ENCODE measurements at regions not wholly inside any gene's neighbourhood (a gene's known extent, or its start where the extent isn't known, plus 50 kb on each side); places are given as distances from the start of the nearest gene placed in this dataset.
"Not testable (repeated sequence)": the region's sequence is repeated elsewhere in the genome, so short reads cannot be mapped to it uniquely, and the experiment has no call there.

DNA sequence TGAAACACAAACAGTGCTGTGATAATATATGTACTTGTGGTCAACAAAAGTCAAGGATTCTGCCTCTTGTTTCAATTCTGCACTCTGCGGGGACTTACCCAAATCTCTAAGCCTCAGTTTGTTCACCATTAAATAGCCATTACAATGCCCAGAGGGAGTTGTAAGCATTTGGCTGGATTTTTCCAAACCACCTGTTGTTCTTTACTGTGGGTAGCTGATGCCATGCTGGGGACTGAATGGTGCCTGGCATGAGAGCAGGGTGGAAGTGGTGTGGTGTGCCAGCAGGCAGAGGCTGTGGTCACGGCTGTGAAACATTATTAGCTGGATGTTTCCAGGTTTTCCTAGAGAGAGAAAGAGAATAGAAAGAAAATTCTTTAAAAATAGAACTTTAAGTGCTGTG is 60.7 kb upstream of the PAK3 start:
- DNase-seq, result no peak
- ATAC-seq, result no peak
- 78 to 85% methylated on average over 2 of the region's 2 CpGs for WGBS, 2 donors
- peaks cover 0 to 79% (median 0%) of the 10 kb centered on the region in 7 donors for H3K27me3 ChIP-seq
- TF ChIP-seq, protein P1, sequence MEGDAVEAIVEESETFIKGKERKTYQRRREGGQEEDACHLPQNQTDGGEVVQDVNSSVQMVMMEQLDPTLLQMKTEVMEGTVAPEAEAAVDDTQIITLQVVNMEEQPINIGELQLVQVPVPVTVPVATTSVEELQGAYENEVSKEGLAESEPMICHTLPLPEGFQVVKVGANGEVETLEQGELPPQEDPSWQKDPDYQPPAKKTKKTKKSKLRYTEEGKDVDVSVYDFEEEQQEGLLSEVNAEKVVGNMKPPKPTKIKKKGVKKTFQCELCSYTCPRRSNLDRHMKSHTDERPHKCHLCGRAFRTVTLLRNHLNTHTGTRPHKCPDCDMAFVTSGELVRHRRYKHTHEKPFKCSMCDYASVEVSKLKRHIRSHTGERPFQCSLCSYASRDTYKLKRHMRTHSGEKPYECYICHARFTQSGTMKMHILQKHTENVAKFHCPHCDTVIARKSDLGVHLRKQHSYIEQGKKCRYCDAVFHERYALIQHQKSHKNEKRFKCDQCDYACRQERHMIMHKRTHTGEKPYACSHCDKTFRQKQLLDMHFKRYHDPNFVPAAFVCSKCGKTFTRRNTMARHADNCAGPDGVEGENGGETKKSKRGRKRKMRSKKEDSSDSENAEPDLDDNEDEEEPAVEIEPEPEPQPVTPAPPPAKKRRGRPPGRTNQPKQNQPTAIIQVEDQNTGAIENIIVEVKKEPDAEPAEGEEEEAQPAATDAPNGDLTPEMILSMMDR (IDR thresholded peaks at IDR 0.05), result no peak
- peaks cover 0 to under 1% (median 0%) of the 10 kb centered on the region in 9 donors for H3K4me1 ChIP-seq
- intact Hi-C loops (cut with DNase I), result no loop called here
- no peaks in the 10 kb centered on the region for H3K36me3 ChIP-seq
- no peaks in the 10 kb centered on the region for H3K9me3 ChIP-seq
- H3K4me3 ChIP-seq, result no peak overlapping the region
- H3K27ac ChIP-seq, result no peak overlapping the region

DNA sequence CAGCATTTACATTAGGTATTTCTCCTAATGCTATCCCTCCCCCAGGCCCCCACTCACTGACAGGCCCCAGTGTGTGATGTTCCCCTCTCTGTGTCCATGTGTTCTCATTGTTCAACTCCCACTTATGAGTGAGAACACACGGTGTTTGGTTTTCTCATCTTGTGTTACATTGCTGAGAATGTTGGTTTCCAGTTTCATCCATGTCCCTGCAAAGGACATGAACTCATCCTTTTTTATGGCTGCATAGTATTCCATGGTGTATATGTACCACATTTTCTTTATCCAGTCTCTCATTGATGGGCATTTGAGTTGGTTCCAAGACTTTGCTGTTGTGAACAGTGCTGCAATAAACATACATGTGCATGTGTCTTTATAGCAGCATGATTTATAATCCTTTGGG is 73.0 kb upstream of the PAK3 start:
- WGBS, 2 donors, result 75 to 93% methylated on average over 1 of the region's 1 CpG
- DNase-seq, result not testable (repeated sequence)

DNA sequence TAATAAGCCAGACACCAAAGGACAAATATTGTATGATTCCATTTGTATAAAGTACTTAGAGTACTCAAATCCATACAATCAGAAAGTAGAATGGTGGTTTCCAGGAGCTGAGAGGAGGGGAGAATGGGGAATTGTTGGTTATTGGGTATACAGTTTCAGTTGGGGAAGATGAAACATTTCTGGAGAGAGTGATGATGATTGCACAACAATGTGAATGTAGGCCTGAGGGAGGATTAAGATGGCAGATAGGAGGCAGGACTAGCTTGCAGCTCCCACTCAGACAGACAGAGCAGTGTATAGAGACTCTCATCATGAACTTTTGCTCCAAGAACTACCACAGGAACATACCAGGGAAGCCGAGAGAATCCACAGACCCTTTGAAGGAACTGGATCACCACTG is 75.7 kb upstream of the PAK3 start:
- intact Hi-C loops (cut with DNase I), result no loop called here
- H3K9me3 ChIP-seq, result peaks cover 0 to 7% (median 0%) of the 10 kb centered on the region in 11 donors
- H3K4me3 ChIP-seq, result no peak overlapping the region
- peaks cover 0 to 30% (median 0%) of the 10 kb centered on the region in 7 donors for H3K27me3 ChIP-seq
- ATAC-seq (no peak), DNase-seq (no peak)
- H3K27ac ChIP-seq, result no peak overlapping the region
- TF ChIP-seq, protein P1 (IDR thresholded peaks at IDR 0.05), result no peak
- H3K36me3 ChIP-seq, result no peaks in the 10 kb centered on the region
- no peaks in the 10 kb centered on the region for H3K4me1 ChIP-seq
- 53 to 64% methylated on average over 1 of the region's 1 CpG for WGBS, 2 donors

More for the DNA sequence above, 73.0 kb upstream of the PAK3 start:
- H3K9me3 ChIP-seq; H3K36me3 ChIP-seq; H3K4me3 ChIP-seq; intact Hi-C loops (cut with DNase I); H3K4me1 ChIP-seq; ATAC-seq; H3K27ac ChIP-seq: not testable (repeated sequence)
- H3K27me3 ChIP-seq, result peaks cover 0 to 15% (median 0%) of the 10 kb centered on the region in 7 donors

DNA sequence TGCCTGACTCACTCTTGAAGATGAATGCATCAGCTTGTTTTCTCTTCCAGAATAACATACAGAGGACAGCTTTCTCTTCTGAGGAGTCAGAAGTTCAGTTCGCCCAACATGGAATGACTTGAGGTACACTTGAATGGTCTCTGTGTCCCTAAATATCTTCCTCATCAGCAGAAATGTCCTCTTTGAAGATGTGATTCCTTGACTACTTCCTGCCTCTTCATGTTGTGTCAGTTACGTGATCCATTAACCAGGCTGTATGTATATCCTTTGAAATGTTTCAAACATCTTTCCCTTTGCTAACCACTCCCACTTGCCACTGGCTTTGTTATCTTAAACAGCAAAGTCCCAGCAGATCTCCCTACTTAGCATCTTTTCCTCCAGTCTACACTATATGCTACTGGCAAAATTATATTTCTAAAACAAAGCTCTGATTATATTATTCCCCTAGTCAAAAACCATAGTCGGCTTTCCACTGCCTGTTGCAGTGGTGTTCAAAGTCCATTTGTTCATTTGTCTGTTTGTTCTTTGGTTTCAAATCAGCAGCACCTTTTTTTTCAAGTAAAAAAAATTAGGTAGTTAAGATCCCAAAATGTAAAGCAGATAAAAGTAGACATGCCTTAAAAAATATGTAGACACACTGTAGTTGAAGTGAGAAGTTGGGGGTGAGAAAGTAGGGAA is 82.1 kb upstream of the PAK3 start:
- TF ChIP-seq, protein P1 (IDR thresholded peaks at IDR 0.05), result no peak
- intact Hi-C loops (cut with DNase I), result no loop called here
- no peak for ATAC-seq
- no peak for DNase-seq
- Histone ChIP-seq H3K36me3 (no peaks in the 10 kb centered on the region), H3K27ac (no peak overlapping the region), H3K4me3 (no peak overlapping the region), H3K9me3 (no peaks in the 10 kb centered on the region), H3K27me3 (peaks cover 0 to 41% (median 0%) of the 10 kb centered on the region in 7 donors), H3K4me1 (no peaks in the 10 kb centered on the region)
- 69 to 71% methylated on average over 3 of the region's 3 CpGs for WGBS, 2 donors

DNA sequence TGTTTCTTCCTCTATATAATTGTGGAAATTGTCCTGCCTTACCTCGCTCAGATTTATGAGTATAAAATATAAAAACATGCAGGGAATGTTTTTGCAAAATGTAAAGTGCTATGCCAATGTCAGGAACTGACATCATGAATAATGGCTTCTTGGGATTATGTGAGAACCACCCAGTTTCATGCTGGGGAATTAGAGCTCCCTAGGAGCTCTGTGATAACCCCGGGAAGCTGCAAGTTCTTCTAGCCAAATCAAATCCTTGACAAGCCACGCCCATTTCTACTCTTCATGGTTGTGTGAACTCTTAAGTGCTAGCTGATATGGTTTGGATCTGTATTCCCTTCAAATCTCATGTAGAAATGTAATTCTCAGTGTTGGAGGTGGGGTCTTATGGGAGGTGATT is 85.9 kb upstream of the PAK3 start:
- DNase-seq (no peak), ATAC-seq (no peak)
- WGBS, 2 donors, result 44 to 46% methylated on average over 3 of the region's 3 CpGs
- TF ChIP-seq, protein P1 (IDR thresholded peaks at IDR 0.05), result no peak
- H3K4me1 ChIP-seq, result no peaks in the 10 kb centered on the region
- intact Hi-C loops (cut with DNase I), result no loop called here
- no peak overlapping the region for H3K27ac ChIP-seq
- peaks cover 0 to 54% (median 0%) of the 10 kb centered on the region in 7 donors for H3K27me3 ChIP-seq
- no peak overlapping the region for H3K4me3 ChIP-seq
- H3K36me3 ChIP-seq, result no peaks in the 10 kb centered on the region
- no peaks in the 10 kb centered on the region for H3K9me3 ChIP-seq
